Superior temporal gyrus (tissue), 1 donor: ENCODE measurements at regions not wholly inside any gene's neighbourhood (a gene's known extent, or its start where the extent isn't known, plus 50 kb on each side); places are given as distances from the start of the nearest gene placed in this dataset.

Experiments
- DNase-seq: peaks from one replicate; pipeline ENCODE4 v3.0.0-alpha.2; 2016; ENCODE audit errors: extremely low spot score

GRCh38 chr6:91476000-91476399, 889.1 kb upstream of the MAP3K7 start:
- DNase-seq = no peak

GRCh38 chr6:91465393-91465792, 878.5 kb upstream of the MAP3K7 start:
- DNase-seq = no peak

GRCh38 chr6:91464718-91465117, 877.8 kb upstream of the MAP3K7 start:
- DNase-seq = no peak

GRCh38 chr6:91464201-91464600, 877.3 kb upstream of the MAP3K7 start:
- no peak for DNase-seq

GRCh38 chr6:91462241-91462640, 875.4 kb upstream of the MAP3K7 start:
- DNase-seq = no peak

- DNase-seq = no peak
Observed at GRCh38 chr6:91453224-91453878, 866.5 kb upstream of the MAP3K7 start.

GRCh38 chr6:91449539-91449938, 862.7 kb upstream of the MAP3K7 start:
- no peak for DNase-seq

- no peak for DNase-seq
Observed at GRCh38 chr6:91447530-91448254, 860.8 kb upstream of the MAP3K7 start.

- no peak for DNase-seq
Observed at GRCh38 chr6:91447081-91447480, 860.2 kb upstream of the MAP3K7 start.

- no peak for DNase-seq
Observed at GRCh38 chr6:91443405-91443804, 856.5 kb upstream of the MAP3K7 start.

- no peak for DNase-seq
Observed at GRCh38 chr6:91442342-91442741, 855.5 kb upstream of the MAP3K7 start.

- DNase-seq = no peak
Observed at GRCh38 chr6:91438570-91438969, 851.7 kb upstream of the MAP3K7 start.

- no peak for DNase-seq
Observed at GRCh38 chr6:91437315-91437729, 850.5 kb upstream of the MAP3K7 start.

- no peak for DNase-seq
Observed at GRCh38 chr6:91436448-91436847, 849.6 kb upstream of the MAP3K7 start.

- DNase-seq = no peak
Observed at GRCh38 chr6:91435630-91436029, 848.8 kb upstream of the MAP3K7 start.

- no peak for DNase-seq
Observed at GRCh38 chr6:91434576-91434975, 847.7 kb upstream of the MAP3K7 start.

GRCh38 chr6:91433660-91434534, 847.0 kb upstream of the MAP3K7 start:
- DNase-seq = no peak

GRCh38 chr6:91428953-91429560, 842.2 kb upstream of the MAP3K7 start:
- DNase-seq = no peak

GRCh38 chr6:91428296-91428695, 841.4 kb upstream of the MAP3K7 start:
- DNase-seq = no peak

- DNase-seq = no peak
Observed at GRCh38 chr6:91420243-91420642, 833.4 kb upstream of the MAP3K7 start.

- no peak for DNase-seq
Observed at GRCh38 chr6:91415031-91415605, 828.2 kb upstream of the MAP3K7 start.

- DNase-seq = no peak
Observed at GRCh38 chr6:91412532-91412931, 825.7 kb upstream of the MAP3K7 start.
